ENCODE measurements at regions not wholly inside any gene's neighbourhood (a gene's known extent, or its start where the extent isn't known, plus 50 kb on each side); places are given as distances from the start of the nearest gene placed in this dataset.

DNA sequence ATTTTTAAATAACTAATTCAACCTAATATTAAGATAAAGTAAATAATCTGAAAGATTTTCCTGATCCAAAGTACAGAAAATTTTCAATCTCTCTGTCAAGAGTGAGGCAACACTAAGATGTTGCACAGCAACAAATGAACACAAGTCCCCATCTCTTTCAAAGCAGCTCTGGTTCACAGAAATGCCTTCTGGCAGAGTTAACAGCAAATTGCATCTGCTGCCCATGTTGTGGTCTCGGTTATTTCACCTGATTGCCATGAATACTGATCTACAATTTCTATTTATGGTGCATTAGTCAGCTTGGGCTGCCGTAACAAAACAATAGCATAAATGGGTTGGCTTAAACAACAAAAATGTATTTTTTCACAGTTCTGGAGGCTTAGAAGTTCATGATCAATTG lies 167.3 kb downstream of the BCHE start:
- TF ChIP-seq POLR2A (IDR thresholded peaks at IDR 0.05; ENCODE audit: extremely low read depth, insufficient read length): no peak
- TF ChIP-seq, protein P1, sequence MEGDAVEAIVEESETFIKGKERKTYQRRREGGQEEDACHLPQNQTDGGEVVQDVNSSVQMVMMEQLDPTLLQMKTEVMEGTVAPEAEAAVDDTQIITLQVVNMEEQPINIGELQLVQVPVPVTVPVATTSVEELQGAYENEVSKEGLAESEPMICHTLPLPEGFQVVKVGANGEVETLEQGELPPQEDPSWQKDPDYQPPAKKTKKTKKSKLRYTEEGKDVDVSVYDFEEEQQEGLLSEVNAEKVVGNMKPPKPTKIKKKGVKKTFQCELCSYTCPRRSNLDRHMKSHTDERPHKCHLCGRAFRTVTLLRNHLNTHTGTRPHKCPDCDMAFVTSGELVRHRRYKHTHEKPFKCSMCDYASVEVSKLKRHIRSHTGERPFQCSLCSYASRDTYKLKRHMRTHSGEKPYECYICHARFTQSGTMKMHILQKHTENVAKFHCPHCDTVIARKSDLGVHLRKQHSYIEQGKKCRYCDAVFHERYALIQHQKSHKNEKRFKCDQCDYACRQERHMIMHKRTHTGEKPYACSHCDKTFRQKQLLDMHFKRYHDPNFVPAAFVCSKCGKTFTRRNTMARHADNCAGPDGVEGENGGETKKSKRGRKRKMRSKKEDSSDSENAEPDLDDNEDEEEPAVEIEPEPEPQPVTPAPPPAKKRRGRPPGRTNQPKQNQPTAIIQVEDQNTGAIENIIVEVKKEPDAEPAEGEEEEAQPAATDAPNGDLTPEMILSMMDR (IDR thresholded peaks at IDR 0.05; ENCODE audit: low read depth, low read length): no peak
- TF ChIP-seq, protein P2, sequence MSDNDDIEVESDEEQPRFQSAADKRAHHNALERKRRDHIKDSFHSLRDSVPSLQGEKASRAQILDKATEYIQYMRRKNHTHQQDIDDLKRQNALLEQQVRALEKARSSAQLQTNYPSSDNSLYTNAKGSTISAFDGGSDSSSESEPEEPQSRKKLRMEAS (IDR thresholded peaks at IDR 0.05; ENCODE audit: low read depth, low read length): no peak
